Osteoblast (primary cell): ENCODE measurements at regions not wholly inside any gene's neighbourhood (a gene's known extent, or its start where the extent isn't known, plus 50 kb on each side); places are given as distances from the start of the nearest gene placed in this dataset.

Source experiments
- DNase-seq: peaks from one replicate; pipeline ENCODE4 v3.0.0; 2011; ENCODE audit warnings: low spot score, mixed read lengths; ENCODE audit not compliant: insufficient read length; ENCODE audit errors: missing footprints
- H2AFZ ChIP-seq: 2 replicates; pipeline ENCODE4 v1.6.0; 2011; ENCODE audit warnings: mild to moderate bottlenecking, low read length
- H3K27ac ChIP-seq: 2 replicates; pipeline ENCODE4 v1.5.1; 2011; ENCODE audit warnings: mild to moderate bottlenecking, low read depth, low read length, moderate library complexity
- H3K27me3 ChIP-seq: 2 replicates; pipeline ENCODE4 v1.6.0; 2012; ENCODE audit warnings: mild to moderate bottlenecking, control low read depth, inconsistent platforms, low read length, moderate library complexity; ENCODE audit not compliant: insufficient read depth
- H3K36me3 ChIP-seq: 2 replicates; pipeline ENCODE4 v1.5.1; 2011; ENCODE audit warnings: mild to moderate bottlenecking, low read length, control low read depth, moderate library complexity; ENCODE audit not compliant: insufficient read depth
- H3K4me1 ChIP-seq: 2 replicates; pipeline ENCODE4 v1.5.1; 2011; ENCODE audit warnings: mild to moderate bottlenecking, low read length, control low read depth, moderate library complexity; ENCODE audit not compliant: insufficient read depth
- H3K4me2 ChIP-seq: 2 replicates; pipeline ENCODE4 v1.6.0; 2011; ENCODE audit warnings: mild to moderate bottlenecking, low read length; ENCODE audit not compliant: insufficient read depth
- H3K4me3 ChIP-seq: fragments of 200-600 bp; sonication (generic); 3 replicates; pipeline ENCODE4 v1.5.1; 2012; ENCODE audit warnings: mild to moderate bottlenecking, low read length, inconsistent platforms; ENCODE audit not compliant: insufficient read depth
- H3K79me2 ChIP-seq: 2 replicates; pipeline ENCODE4 v1.6.0; 2012; ENCODE audit warnings: mild to moderate bottlenecking, low read length, control low read depth, inconsistent platforms; ENCODE audit not compliant: insufficient read depth
- H3K9me3 ChIP-seq: 2 replicates; pipeline ENCODE4 v1.5.1; 2011; ENCODE audit warnings: low read depth, low read length, control low read depth
- H4K20me1 ChIP-seq: 2 replicates; pipeline ENCODE4 v1.6.0; 2012; ENCODE audit warnings: mild to moderate bottlenecking, low read length, control low read depth; ENCODE audit not compliant: insufficient read depth
- TF ChIP-seq, protein P1 (sequence below): IDR thresholded peaks from 2 replicates; pipeline ENCODE4 v1.5.1; 2011; ENCODE audit warnings: mild to moderate bottlenecking, low read depth, low read length, moderate library complexity; ENCODE audit errors: extremely low read depth

DNA sequence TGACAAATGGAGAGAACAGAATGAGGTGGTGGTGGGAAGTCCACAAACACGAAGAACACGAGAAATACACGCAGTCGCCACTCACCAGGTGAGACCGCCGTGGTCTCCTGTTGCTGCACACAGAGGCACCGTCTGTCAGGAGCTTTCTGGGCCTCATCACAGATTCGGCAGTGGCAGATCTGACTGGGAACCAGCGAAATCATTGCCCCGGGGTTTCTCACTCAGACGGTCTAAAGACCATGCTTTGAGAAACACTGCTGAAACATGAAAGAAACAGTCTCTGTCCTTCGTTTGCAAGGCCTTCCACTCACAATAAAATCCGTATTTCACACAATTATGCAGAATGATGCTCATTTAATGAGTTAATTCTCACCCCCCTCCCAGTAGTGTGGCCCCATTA lies 130.9 kb upstream of the AFDN start:
- TF ChIP-seq, protein P1, sequence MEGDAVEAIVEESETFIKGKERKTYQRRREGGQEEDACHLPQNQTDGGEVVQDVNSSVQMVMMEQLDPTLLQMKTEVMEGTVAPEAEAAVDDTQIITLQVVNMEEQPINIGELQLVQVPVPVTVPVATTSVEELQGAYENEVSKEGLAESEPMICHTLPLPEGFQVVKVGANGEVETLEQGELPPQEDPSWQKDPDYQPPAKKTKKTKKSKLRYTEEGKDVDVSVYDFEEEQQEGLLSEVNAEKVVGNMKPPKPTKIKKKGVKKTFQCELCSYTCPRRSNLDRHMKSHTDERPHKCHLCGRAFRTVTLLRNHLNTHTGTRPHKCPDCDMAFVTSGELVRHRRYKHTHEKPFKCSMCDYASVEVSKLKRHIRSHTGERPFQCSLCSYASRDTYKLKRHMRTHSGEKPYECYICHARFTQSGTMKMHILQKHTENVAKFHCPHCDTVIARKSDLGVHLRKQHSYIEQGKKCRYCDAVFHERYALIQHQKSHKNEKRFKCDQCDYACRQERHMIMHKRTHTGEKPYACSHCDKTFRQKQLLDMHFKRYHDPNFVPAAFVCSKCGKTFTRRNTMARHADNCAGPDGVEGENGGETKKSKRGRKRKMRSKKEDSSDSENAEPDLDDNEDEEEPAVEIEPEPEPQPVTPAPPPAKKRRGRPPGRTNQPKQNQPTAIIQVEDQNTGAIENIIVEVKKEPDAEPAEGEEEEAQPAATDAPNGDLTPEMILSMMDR = no peak
- H3K27ac ChIP-seq = no peak overlapping the region
- no peak overlapping the region for H3K4me3 ChIP-seq
- no peak for DNase-seq
- no peaks in the 10 kb centered on the region for H3K4me1 ChIP-seq
- H3K4me2 ChIP-seq = no peak overlapping the region
- no peaks in the 10 kb centered on the region for H3K36me3 ChIP-seq
- no peaks in the 10 kb centered on the region for H4K20me1 ChIP-seq
- H3K79me2 ChIP-seq = no peaks in the 10 kb centered on the region
- H3K27me3 ChIP-seq = no peaks in the 10 kb centered on the region
- H3K9me3 ChIP-seq = no peaks in the 10 kb centered on the region
- H2AFZ ChIP-seq = no peak overlapping the region

DNA sequence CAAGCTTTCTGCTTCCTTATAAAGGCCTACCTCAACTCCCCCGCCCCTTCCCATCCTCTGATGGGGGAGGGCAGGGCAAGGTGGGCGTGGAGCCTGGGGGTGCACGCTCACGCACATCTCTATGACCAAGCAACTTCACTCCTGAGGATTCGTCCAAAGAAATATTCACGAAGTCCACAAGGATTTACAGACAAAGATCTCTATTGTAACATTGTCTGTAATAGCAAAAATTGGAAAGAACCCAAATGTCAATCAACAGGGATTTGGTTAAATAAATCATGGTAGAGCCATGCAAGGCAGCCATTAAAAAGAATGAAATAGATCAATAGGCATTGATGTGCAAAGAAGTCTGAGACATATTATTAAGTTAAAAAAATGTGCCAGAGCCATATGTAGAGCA lies 130.4 kb upstream of the AFDN start:
- DNase-seq = no peak
- TF ChIP-seq, protein P1 = no peak
- no peaks in the 10 kb centered on the region for H3K27me3 ChIP-seq
- no peak overlapping the region for H2AFZ ChIP-seq
- H3K4me3 ChIP-seq = no peak overlapping the region
- H3K79me2 ChIP-seq = no peaks in the 10 kb centered on the region
- H3K4me2 ChIP-seq = no peak overlapping the region
- no peaks in the 10 kb centered on the region for H3K4me1 ChIP-seq
- no peaks in the 10 kb centered on the region for H3K9me3 ChIP-seq
- H3K27ac ChIP-seq = no peak overlapping the region
- H4K20me1 ChIP-seq = no peaks in the 10 kb centered on the region
- no peaks in the 10 kb centered on the region for H3K36me3 ChIP-seq

DNA sequence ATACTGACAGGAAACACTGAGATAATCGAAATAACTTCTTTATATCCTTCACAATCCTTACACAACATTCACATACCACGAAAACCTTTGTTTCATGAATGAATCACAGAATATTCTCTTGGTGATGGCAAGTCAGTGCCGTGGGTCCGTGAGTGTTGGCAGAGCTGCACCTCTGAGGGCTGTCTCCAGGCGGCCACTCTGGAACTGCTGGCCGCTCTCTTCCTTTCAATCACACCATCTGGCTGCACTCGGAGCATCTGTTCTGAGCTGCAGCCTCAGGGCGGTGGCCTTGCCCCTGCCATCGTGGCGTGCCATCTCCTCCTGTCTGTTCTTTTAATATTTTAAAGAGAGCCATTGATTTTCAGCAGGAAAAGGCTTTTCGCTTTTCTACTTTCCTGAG lies 129.4 kb upstream of the AFDN start:
- no peak overlapping the region for H2AFZ ChIP-seq
- H3K27ac ChIP-seq = no peak overlapping the region
- no peaks in the 10 kb centered on the region for H3K36me3 ChIP-seq
- TF ChIP-seq, protein P1 = no peak
- no peak overlapping the region for H3K4me2 ChIP-seq
- H3K27me3 ChIP-seq = no peaks in the 10 kb centered on the region
- no peaks in the 10 kb centered on the region for H3K4me1 ChIP-seq
- H4K20me1 ChIP-seq = no peaks in the 10 kb centered on the region
- H3K9me3 ChIP-seq = no peaks in the 10 kb centered on the region
- H3K79me2 ChIP-seq = no peaks in the 10 kb centered on the region
- DNase-seq = no peak
- no peak overlapping the region for H3K4me3 ChIP-seq

DNA sequence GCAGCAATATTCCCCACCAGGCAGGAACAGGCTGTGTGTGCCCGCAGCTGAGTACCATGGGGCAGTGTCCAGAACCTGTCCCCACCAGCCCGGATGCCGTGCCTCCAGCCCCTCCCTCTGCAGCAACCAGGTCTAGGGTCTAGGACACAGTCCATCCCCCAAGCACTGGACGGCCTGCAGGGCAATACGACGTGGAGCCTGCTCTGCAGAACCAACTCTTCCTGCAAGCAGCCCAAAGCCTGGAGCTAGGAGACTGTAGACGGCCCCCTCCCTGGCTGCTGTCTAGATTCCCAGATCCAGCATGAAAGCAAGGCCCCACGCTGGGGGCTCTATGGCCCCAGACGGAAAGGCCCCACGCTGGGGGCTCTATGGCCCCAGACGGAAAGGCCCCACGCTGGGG lies 128.2 kb upstream of the AFDN start:
- H3K9me3 ChIP-seq = no peaks in the 10 kb centered on the region
- TF ChIP-seq, protein P1 = no peak
- no peaks in the 10 kb centered on the region for H4K20me1 ChIP-seq
- no peaks in the 10 kb centered on the region for H3K27me3 ChIP-seq
- H3K27ac ChIP-seq = no peak overlapping the region
- H2AFZ ChIP-seq = no peak overlapping the region
- H3K4me2 ChIP-seq = no peak overlapping the region
- DNase-seq = no peak
- H3K36me3 ChIP-seq = no peaks in the 10 kb centered on the region
- H3K4me1 ChIP-seq = no peaks in the 10 kb centered on the region
- H3K4me3 ChIP-seq = no peak overlapping the region
- H3K79me2 ChIP-seq = no peaks in the 10 kb centered on the region
